Ureter (tissue), 1 donor: ENCODE measurements at regions not wholly inside any gene's neighbourhood (a gene's known extent, or its start where the extent isn't known, plus 50 kb on each side); places are given as distances from the start of the nearest gene placed in this dataset.

Experiments used
- DNase-seq: peaks from one replicate; pipeline ENCODE4 v3.0.0-alpha.2; 2020; ENCODE audit warnings: low spot score
- donor health status: DM: yes; HTN: yes; CAD: no.

DNA sequence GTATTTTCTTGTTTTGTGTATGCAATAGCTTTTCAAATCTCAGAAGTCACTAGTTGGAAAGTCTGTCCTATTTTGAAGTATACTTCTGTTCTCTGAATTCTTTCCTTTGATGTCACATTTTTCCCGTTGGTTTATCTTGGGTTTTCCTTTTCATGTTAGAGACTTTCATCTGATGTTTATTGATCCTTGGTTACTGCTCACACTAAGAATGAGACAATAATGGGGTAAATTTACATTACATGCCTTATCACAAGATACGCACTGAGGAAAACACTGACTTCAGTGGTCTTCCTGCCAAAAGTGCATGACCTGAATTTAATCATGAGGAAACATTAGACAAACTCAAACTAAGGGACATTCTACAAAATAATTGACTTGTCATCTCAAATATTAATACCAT, 63.5 kb upstream of the C1GALT1 start:
- no peak for DNase-seq

DNA sequence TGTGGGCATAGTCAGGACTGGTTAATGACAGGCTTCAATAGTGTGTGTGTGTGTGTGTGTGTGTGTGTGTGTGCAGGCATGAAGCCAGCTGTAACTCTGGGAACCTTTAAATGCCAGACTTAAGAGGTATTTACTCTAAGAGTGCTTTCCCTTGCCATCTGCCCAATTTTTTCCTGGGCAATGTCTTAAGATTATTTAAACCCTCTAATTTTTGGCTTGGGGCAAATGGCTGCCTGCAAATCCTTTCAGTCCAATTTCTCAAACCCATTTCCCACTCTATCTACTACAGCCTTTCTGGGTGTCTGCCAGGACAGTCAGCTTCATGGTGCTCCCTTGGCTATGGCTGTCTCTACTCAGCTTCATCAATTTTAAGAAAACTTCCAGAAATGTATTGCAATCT, 62.6 kb upstream of the C1GALT1 start:
- no peak for DNase-seq

DNA sequence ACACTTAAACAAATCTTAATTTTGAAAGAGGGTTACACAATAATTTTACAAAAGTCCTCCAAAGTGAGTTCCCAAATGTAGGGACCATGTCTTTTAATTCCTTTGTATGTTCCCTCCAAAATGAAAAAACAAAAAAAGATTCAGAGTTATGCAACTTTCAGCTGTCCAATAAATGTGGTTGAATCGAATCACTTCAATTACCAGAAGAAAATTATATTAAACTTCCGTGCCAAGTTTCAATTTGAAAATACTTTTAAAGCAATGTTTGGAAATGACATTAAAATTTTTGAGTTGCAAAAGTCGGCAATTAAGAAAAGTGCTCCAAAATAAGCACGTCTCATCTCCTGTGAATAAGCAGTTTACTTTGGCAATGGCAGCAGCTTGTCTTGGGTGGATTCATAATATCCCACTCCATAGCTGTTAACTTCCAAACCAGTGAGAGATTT, 60.3 kb upstream of the C1GALT1 start:
- no peak for DNase-seq

DNA sequence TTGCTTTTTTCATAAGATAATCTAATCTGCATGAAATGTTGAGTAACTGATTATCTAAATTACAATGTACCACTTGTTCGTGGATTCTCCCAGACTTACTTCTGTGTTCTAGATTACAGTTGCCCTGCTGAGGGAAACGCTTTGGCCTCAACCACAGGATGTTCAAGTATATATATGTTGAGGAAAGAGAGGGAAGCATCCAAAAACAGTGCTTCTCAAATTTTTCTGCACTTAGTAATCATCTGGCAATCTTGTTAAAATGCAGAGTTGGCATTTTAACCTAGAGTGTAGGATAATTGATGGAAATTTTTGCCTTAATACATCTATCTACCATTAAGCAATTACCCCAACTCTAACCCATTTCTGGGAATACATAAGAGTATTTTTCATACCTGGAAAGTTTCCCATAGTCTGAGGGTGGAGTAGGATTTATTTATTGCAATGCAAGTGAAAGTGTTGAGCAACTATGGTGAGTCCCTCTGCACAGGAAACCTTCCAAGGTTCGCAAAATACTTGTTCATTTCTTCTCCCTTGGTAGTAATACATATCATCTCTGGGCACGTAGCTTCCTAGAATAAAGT, 59.6 kb upstream of the C1GALT1 start:
- no peak for DNase-seq

DNA sequence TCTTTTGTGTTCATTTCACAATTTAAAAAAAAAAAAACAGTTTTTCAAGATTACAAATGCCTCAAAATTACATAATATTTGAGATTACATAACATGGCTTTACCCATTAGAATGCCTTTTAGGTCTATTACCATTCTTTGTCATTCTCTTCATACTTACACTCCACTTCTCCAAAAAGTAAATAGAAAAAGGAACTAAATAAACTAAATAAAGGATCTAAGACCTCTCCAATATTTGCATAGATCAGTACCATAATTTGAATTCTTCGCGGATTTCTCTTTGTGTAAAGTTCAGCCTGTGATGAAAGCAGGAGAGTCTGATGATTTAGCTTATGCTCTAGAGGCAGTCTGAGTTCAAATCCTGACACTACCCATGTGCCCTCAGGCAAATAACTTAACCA, 56.4 kb upstream of the C1GALT1 start:
- DNase-seq: no peak

DNA sequence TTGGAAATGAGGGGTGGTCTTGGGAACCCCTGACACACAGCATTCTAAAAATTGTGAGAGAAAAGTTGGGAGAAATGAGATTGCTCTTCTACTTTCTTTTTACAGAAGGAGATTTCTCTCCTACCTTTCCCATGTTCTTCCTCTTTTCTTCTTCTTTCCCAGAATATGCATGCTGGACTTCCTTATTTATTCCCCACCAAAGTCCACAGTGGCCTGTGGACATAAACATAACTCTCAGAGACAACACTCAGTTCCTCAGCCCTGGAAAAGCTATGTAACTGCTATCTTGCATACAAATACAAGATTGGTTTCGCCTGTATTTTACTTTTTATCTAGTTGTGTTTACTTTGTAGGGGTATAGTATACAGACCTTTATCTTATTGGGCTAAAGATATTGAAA, 54.6 kb upstream of the C1GALT1 start:
- DNase-seq: no peak

DNA sequence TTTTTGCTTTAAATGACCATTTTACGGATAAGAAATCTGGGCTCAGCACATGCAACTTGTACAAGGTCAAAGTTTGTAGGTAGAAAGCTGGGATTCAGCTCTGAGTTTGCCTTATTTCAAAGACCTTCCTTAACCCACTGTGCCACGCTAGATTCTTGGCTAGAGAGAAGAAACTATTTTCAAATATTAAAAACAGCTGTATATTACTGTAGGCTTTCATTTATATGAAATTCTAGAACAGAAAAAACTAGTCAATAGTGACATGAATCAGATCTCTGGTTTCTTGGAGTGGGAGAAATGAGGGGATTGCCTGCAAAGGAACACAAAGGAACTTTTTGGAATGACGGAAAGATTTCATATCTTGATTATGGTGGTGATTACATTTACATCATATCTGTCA, 53.0 kb upstream of the C1GALT1 start:
- no peak for DNase-seq

DNA sequence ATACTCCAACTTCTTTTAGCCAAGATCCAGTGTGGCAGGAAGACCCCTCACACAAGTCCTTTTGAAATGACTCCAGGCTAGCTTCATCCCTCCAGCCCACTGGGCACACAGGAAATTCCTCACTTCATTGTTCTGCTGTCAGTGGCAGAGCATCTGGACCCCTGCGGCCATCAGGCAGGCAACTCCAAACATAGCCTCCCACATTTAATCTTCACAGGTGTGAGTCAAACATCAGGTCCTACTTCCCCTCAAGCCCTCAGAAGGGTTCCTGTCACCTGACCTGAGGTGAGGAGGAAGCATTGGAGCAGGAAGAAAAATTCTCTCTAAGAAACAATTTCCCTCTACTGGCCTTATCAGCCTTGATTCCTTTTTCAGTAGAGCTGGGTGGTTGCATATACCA, 51.1 kb upstream of the C1GALT1 start:
- DNase-seq: no peak
